ENCODE measurements at regions not wholly inside any gene's neighbourhood (a gene's known extent, or its start where the extent isn't known, plus 50 kb on each side); places are given as distances from the start of the nearest gene placed in this dataset.
"Not testable (repeated sequence)": the region's sequence is repeated elsewhere in the genome, so short reads cannot be mapped to it uniquely, and the experiment has no call there.

GRCh38 chr12:84270470-84271140, 642.0 kb downstream of the SLC6A15 start:
- DNase-seq (ENCODE audit: low read depth): no peak

GRCh38 chr12:84247931-84248330, 664.7 kb downstream of the SLC6A15 start:
- no peak for DNase-seq (ENCODE audit: low read depth)

- no peak for DNase-seq (ENCODE audit: low read depth)
Measured at GRCh38 chr12:84243686-84244085, 668.9 kb downstream of the SLC6A15 start.

- no peak for DNase-seq (ENCODE audit: low read depth)
Measured at GRCh38 chr12:84222841-84223240, 689.8 kb downstream of the SLC6A15 start.

GRCh38 chr12:84218406-84218805, 694.2 kb downstream of the SLC6A15 start:
- no peak for DNase-seq (ENCODE audit: low read depth)

GRCh38 chr12:84201976-84202375, 710.6 kb downstream of the SLC6A15 start:
- no peak for DNase-seq (ENCODE audit: low read depth)

- DNase-seq (ENCODE audit: low read depth): no peak
Measured at GRCh38 chr12:84198294-84198946, 714.2 kb downstream of the SLC6A15 start.

GRCh38 chr12:84191779-84192178, 720.8 kb downstream of the SLC6A15 start:
- DNase-seq (ENCODE audit: low read depth): no peak

GRCh38 chr12:84186433-84186832, 726.2 kb downstream of the SLC6A15 start:
- no peak for DNase-seq (ENCODE audit: low read depth)

- DNase-seq (ENCODE audit: low read depth): no peak
Measured at GRCh38 chr12:84183576-84183975, 729.0 kb downstream of the SLC6A15 start.

GRCh38 chr12:84174115-84174514, 738.5 kb downstream of the SLC6A15 start:
- no peak for DNase-seq (ENCODE audit: low read depth)

GRCh38 chr12:84172823-84173424, 739.7 kb downstream of the SLC6A15 start:
- DNase-seq (ENCODE audit: low read depth): no peak

GRCh38 chr12:84166812-84167211, 745.8 kb downstream of the SLC6A15 start:
- no peak for DNase-seq (ENCODE audit: low read depth)

- no peak for DNase-seq (ENCODE audit: low read depth)
Measured at GRCh38 chr12:84165998-84166571, 746.5 kb downstream of the SLC6A15 start.

GRCh38 chr12:84161296-84161695, 751.3 kb downstream of the SLC6A15 start:
- DNase-seq (ENCODE audit: low read depth): no peak

GRCh38 chr12:84159260-84159659, 753.3 kb downstream of the SLC6A15 start:
- DNase-seq (ENCODE audit: low read depth): no peak

- no peak for DNase-seq (ENCODE audit: low read depth)
Measured at GRCh38 chr12:84157170-84157569, 755.4 kb downstream of the SLC6A15 start.

GRCh38 chr12:84154991-84155930, 757.3 kb downstream of the SLC6A15 start:
- not testable (repeated sequence) for DNase-seq (ENCODE audit: low read depth)

GRCh38 chr12:84154439-84154990, 758.1 kb downstream of the SLC6A15 start:
- DNase-seq (ENCODE audit: low read depth): not testable (repeated sequence)

- no peak for DNase-seq (ENCODE audit: low read depth)
Measured at GRCh38 chr12:84150201-84150600, 762.4 kb downstream of the SLC6A15 start.

- DNase-seq (ENCODE audit: low read depth): no peak
Measured at GRCh38 chr12:84148335-84148734, 764.3 kb downstream of the SLC6A15 start.

Measured in RPMI7951 (cell line).